C4-2B (cell line): ENCODE measurements at regions not wholly inside any gene's neighbourhood (a gene's known extent, or its start where the extent isn't known, plus 50 kb on each side); places are given as distances from the start of the nearest gene placed in this dataset.

ENCODE experiments used
- CTCF ChIP-seq: fragments of 450-650 bp; conservative IDR thresholded peaks from 2 replicates; pipeline ENCODE4 v1.5.1; 2017; ENCODE audit warnings: mild to moderate bottlenecking
- ZFX ChIP-seq: fragments of 450-650 bp; IDR thresholded peaks from 2 replicates; pipeline ENCODE4 v1.6.1; 2017

- TF ChIP-seq CTCF (no peak), ZFX (no peak)
These were observed 69.4 kb upstream of the ACSL1 start for GRCh38 chr4:184895012-184895695.
